D721Med (cell line): ENCODE measurements at regions not wholly inside any gene's neighbourhood (a gene's known extent, or its start where the extent isn't known, plus 50 kb on each side); places are given as distances from the start of the nearest gene placed in this dataset.

Experiments used
- DNase-seq: peaks from one replicate; pipeline ENCODE4 v3.0.0; 2011; ENCODE audit warnings: low spot score; ENCODE audit not compliant: insufficient read length
- FAIRE-seq: peaks from 2 replicates; lab custom pipeline; 2011; peaks lifted over from hg19 to GRCh38; lab: Jason Lieb, UNC
- CTCF ChIP-seq: IDR thresholded peaks from 2 replicates; pipeline ENCODE4 v1.5.1; 2012; ENCODE audit warnings: mild to moderate bottlenecking, control low read depth; ENCODE audit not compliant: insufficient read depth; ENCODE audit errors: missing control alignments

GRCh38 chr2:156784020-156784701, 348.0 kb downstream of the GPD2 start:
- no peak for TF ChIP-seq CTCF
- peak; percentile 80 for FAIRE-seq

GRCh38 chr2:156787517-156787916, 351.3 kb downstream of the GPD2 start:
- no peak for TF ChIP-seq CTCF
- no peak for FAIRE-seq
- DNase-seq = no peak

More at GRCh38 chr2:156784020-156784701, 348.0 kb downstream of the GPD2 start:
- DNase-seq = no peak

- FAIRE-seq (no peak), DNase-seq (no peak)
- no peak for TF ChIP-seq CTCF
Measured at GRCh38 chr2:156790343-156791037, 354.3 kb downstream of the GPD2 start.

- TF ChIP-seq CTCF = no peak
- FAIRE-seq = no peak
- DNase-seq = no peak
Measured at GRCh38 chr2:156792242-156792840, 356.2 kb downstream of the GPD2 start.

- no peak for TF ChIP-seq CTCF
- FAIRE-seq = peak; percentile 82
- no peak for DNase-seq
Measured at GRCh38 chr2:156797832-156798231, 361.7 kb downstream of the GPD2 start.

GRCh38 chr2:156800065-156800653, 364.0 kb downstream of the GPD2 start:
- peak; percentile 72 for FAIRE-seq
- DNase-seq = no peak
- TF ChIP-seq CTCF = no peak
